ENCODE measurements at regions not wholly inside any gene's neighbourhood (a gene's known extent, or its start where the extent isn't known, plus 50 kb on each side); places are given as distances from the start of the nearest gene placed in this dataset.
"Not testable (repeated sequence)": the region's sequence is repeated elsewhere in the genome, so short reads cannot be mapped to it uniquely, and the experiment has no call there.

DNA sequence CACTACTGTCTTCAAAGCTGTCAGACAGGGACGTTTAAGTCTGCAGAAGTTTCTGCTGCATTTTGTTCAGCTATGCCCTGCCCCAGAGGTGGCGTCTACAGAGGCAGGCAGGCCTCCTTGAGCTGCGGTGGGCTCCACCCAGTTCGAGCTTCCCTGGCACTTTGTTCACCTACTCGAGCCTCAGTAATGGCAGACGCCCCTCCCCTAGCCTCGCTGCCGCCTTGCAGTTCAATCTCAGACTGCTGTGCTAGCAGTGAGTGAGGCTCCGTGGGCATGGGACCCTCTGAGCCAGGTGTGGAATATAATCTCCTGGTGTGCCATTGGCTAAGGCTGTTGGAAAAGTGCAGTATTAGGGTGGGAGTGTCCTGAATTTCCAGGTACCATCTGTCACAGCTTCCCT lies 433.5 kb upstream of the LMCD1 start:
- TF ChIP-seq POLR2A, EP300 (IDR thresholded peaks at IDR 0.05): not testable (repeated sequence)
- TF ChIP-seq, protein P1, sequence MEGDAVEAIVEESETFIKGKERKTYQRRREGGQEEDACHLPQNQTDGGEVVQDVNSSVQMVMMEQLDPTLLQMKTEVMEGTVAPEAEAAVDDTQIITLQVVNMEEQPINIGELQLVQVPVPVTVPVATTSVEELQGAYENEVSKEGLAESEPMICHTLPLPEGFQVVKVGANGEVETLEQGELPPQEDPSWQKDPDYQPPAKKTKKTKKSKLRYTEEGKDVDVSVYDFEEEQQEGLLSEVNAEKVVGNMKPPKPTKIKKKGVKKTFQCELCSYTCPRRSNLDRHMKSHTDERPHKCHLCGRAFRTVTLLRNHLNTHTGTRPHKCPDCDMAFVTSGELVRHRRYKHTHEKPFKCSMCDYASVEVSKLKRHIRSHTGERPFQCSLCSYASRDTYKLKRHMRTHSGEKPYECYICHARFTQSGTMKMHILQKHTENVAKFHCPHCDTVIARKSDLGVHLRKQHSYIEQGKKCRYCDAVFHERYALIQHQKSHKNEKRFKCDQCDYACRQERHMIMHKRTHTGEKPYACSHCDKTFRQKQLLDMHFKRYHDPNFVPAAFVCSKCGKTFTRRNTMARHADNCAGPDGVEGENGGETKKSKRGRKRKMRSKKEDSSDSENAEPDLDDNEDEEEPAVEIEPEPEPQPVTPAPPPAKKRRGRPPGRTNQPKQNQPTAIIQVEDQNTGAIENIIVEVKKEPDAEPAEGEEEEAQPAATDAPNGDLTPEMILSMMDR (IDR thresholded peaks at IDR 0.05), result not testable (repeated sequence)

All from stomach (tissue), 4 donors.